AG09319 (cell line): ENCODE measurements at regions not wholly inside any gene's neighbourhood (a gene's known extent, or its start where the extent isn't known, plus 50 kb on each side); places are given as distances from the start of the nearest gene placed in this dataset.
"Not testable (repeated sequence)": the region's sequence is repeated elsewhere in the genome, so short reads cannot be mapped to it uniquely, and the experiment has no call there.

ENCODE experiments used
- DNase-seq: peaks from one replicate; pipeline ENCODE4 v3.0.0-alpha.2; 2010; ENCODE audit warnings: low read depth; ENCODE audit errors: extremely low read depth
- CTCF ChIP-seq: IDR thresholded peaks from 2 replicates; pipeline ENCODE4 v1.5.1; 2011; ENCODE audit warnings: low read depth, mild to moderate bottlenecking, inconsistent platforms, low read length, moderate library complexity

- no peak for DNase-seq
- TF ChIP-seq CTCF, result no peak
Observed at GRCh38 chr7:119957335-119957734, 315.6 kb upstream of the KCND2 start.

- no peak for TF ChIP-seq CTCF
- no peak for DNase-seq
Observed at GRCh38 chr7:119959811-119960210, 313.2 kb upstream of the KCND2 start.

- DNase-seq, result no peak
- TF ChIP-seq CTCF, result no peak
Observed at GRCh38 chr7:119963654-119964053, 309.3 kb upstream of the KCND2 start.

GRCh38 chr7:119964065-119964464, 308.9 kb upstream of the KCND2 start:
- no peak for DNase-seq
- no peak for TF ChIP-seq CTCF

GRCh38 chr7:119964788-119965542, 308.0 kb upstream of the KCND2 start:
- no peak for TF ChIP-seq CTCF

GRCh38 chr7:119967221-119967620, 305.8 kb upstream of the KCND2 start:
- no peak for DNase-seq
- TF ChIP-seq CTCF, result no peak

More at GRCh38 chr7:119964788-119965542, 308.0 kb upstream of the KCND2 start:
- DNase-seq, result no peak

- not testable (repeated sequence) for DNase-seq
Observed at GRCh38 chr7:119968411-119968810, 304.6 kb upstream of the KCND2 start.

GRCh38 chr7:119969054-119969453, 303.9 kb upstream of the KCND2 start:
- no peak for DNase-seq
- TF ChIP-seq CTCF, result no peak
